BLaER1 treated with 17β-estradiol and CSF1 and Interleukin-3, amounts not matched to agents 10 nM and 100 nM (cell line): ENCODE measurements at regions not wholly inside any gene's neighbourhood (a gene's known extent, or its start where the extent isn't known, plus 50 kb on each side); places are given as distances from the start of the nearest gene placed in this dataset.
A peak's percentile ranks its signal among the peaks of the same experiment; 100 is the strongest.
"Not testable (repeated sequence)": the region's sequence is repeated elsewhere in the genome, so short reads cannot be mapped to it uniquely, and the experiment has no call there.

Experiments used
- H3K27ac ChIP-seq, 11 experiments: shearing (Covaris generic); formaldehyde crosslinking; 2 replicates each; pipeline ENCODE4 v1.8.1; 2022
- H3K27me3 ChIP-seq, 11 experiments: shearing (Covaris generic); formaldehyde crosslinking; 2 replicates each; pipeline ENCODE4 v1.8.1; 2022
- H3K36me3 ChIP-seq, 11 experiments: shearing (Covaris generic); formaldehyde crosslinking; 2 replicates each; pipeline ENCODE4 v1.8.1; 2022
- H3K4me1 ChIP-seq, 10 experiments: shearing (Covaris generic); formaldehyde crosslinking; 2 replicates each; pipeline ENCODE4 v1.8.1; 2022
- H3K4me2 ChIP-seq, 11 experiments: shearing (Covaris generic); formaldehyde crosslinking; 2 replicates each; pipeline ENCODE4 v1.8.1; 2022
- H3K4me3 ChIP-seq, 10 experiments: shearing (Covaris generic); formaldehyde crosslinking; 2 replicates each; pipeline ENCODE4 v1.8.1; 2022
- H3K9ac ChIP-seq, 11 experiments: shearing (Covaris generic); formaldehyde crosslinking; 2 replicates each; pipeline ENCODE4 v1.8.1; 2022
- H3K9me3 ChIP-seq, 11 experiments: shearing (Covaris generic); formaldehyde crosslinking; replicated peaks in 1 of 11; 2 replicates each; pipeline ENCODE4 v1.8.1; 2022
- H4K20me1 ChIP-seq, 11 experiments: shearing (Covaris generic); formaldehyde crosslinking; 2 replicates each; pipeline ENCODE4 v1.8.1; 2022
- Cebpa-rat ChIP-seq, 11 experiments: shearing (Covaris generic); IDR thresholded peaks; 2 replicates each; pipeline ENCODE4 v1.8.1; 2022

DNA sequence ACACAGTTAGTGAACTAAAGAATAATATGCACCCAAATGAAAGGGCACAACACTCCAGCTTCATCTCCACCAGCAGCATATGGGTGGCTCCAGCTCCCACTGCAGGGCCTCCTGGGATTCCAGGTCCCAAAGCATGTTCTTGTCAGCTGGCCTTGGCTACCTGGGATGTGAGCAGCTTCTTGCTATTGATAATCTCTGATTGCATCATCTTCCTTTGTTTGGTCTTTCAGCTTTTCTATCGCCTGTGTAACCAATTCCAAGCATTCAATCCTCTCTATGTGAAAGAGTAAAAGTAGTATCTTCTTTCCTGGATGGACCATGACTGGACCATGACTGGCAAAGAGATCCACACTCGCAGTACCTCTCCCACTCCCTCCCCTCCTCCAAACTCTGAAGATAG is 333.9 kb upstream of the GLI3 start:
- no peak overlapping the region for H3K9ac ChIP-seq
- H3K36me3 ChIP-seq, result no peaks in the 10 kb centered on the region
- no peak overlapping the region for H3K27ac ChIP-seq
- H3K4me2 ChIP-seq, result no peak overlapping the region
- H4K20me1 ChIP-seq, result no peaks in the 10 kb centered on the region
- no peak overlapping the region for H3K4me3 ChIP-seq
- H3K9me3 ChIP-seq, result no peaks in the 10 kb centered on the region
- no peaks in the 10 kb centered on the region for H3K4me1 ChIP-seq
- no peaks in the 10 kb centered on the region for H3K27me3 ChIP-seq
- TF ChIP-seq Cebpa-rat (IDR thresholded peaks at IDR 0.05), result 0 out of 22 replicates have a peak, but pooled peaks of 2 of the 11 experiments have one; percentile 10 to 38

DNA sequence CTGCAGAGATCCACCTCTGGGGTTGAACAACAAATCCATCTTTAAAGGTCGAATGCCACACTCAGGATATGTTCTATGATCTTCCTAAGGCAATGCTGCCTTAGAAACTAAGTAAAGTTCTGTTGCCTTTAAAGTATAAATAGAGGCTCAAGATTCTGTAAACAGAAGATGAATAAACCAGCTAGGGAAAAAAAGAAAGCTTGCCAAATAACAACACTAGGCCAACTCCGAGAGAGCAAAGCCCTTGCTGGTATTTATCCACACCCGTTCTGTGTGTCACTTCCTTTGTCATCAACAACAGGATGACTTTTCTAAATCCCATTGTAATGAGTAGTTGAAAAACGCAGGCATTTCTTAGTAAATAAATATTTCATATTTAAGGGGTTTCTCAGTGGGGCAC is 330.0 kb upstream of the GLI3 start:
- no peaks in the 10 kb centered on the region for H3K36me3 ChIP-seq
- no peaks in the 10 kb centered on the region for H4K20me1 ChIP-seq
- no peak overlapping the region for H3K27ac ChIP-seq
- H3K9ac ChIP-seq, result no peak overlapping the region
- no peak for TF ChIP-seq Cebpa-rat (IDR thresholded peaks at IDR 0.05)
- H3K4me1 ChIP-seq, result no peaks in the 10 kb centered on the region
- peaks cover 9 to 28% (median 21%) of the 10 kb centered on the region in 11 experiments for H3K9me3 ChIP-seq
- no peak overlapping the region for H3K4me2 ChIP-seq
- no peak overlapping the region for H3K4me3 ChIP-seq
- H3K27me3 ChIP-seq, result no peaks in the 10 kb centered on the region

DNA sequence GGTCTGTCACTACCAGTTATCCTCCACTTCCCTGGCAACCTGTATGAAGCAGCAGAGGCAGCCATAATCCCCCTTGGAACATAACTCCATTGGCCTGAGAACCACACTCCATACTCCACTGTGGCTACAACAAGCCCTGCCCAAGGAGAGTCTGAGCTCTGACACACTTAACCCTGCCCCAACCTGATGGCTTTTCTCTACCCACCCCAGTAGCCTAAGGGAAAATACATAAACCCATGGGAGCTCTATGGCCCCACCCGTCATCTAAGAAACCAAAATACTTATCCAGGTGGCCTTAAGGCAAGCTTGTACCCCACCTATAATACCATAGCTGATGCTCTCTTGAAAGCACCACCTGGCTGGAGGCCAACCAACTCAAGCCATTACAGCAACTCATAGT is 324.8 kb upstream of the GLI3 start:
- no peak overlapping the region for H3K27ac ChIP-seq

DNA sequence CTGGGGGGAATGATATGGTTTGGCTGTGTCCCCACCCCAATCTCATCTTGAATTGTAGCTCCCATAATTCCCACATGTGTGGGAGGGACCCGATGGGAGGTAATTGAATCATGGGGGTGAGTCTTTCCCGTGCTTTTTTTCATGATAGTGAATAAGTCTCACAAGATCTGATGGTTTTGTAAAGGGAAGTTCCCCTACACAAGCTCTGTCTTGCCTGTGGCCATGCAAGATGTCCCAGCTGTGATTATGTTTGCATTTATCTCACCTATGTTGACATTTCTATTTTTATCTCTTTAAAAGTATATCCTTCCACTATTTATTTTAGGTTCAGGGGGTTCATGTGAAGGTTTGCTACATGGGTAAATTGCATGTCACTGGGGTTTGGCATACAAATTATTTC is 323.9 kb upstream of the GLI3 start:
- Histone ChIP-seq H3K27me3 (no peaks in the 10 kb centered on the region), H3K27ac (no peak overlapping the region), H3K4me1 (no peaks in the 10 kb centered on the region), H4K20me1 (no peaks in the 10 kb centered on the region), H3K36me3 (no peaks in the 10 kb centered on the region), H3K9me3 (peaks cover 43 to 70% (median 60%) of the 10 kb centered on the region in 11 experiments), H3K4me3 (no peak overlapping the region), H3K4me2 (no peak overlapping the region), H3K9ac (no peak overlapping the region)
- TF ChIP-seq Cebpa-rat (IDR thresholded peaks at IDR 0.05), result no peak

More for the DNA sequence above, 324.8 kb upstream of the GLI3 start:
- TF ChIP-seq Cebpa-rat (IDR thresholded peaks at IDR 0.05), result no peak
- peaks cover 34 to 60% (median 51%) of the 10 kb centered on the region in 11 experiments for H3K9me3 ChIP-seq
- H4K20me1 ChIP-seq, result no peaks in the 10 kb centered on the region
- H3K27me3 ChIP-seq, result no peaks in the 10 kb centered on the region
- H3K9ac ChIP-seq, result no peak overlapping the region
- H3K4me1 ChIP-seq, result no peaks in the 10 kb centered on the region
- no peak overlapping the region for H3K4me2 ChIP-seq
- no peak overlapping the region for H3K4me3 ChIP-seq
- H3K36me3 ChIP-seq, result no peaks in the 10 kb centered on the region

DNA sequence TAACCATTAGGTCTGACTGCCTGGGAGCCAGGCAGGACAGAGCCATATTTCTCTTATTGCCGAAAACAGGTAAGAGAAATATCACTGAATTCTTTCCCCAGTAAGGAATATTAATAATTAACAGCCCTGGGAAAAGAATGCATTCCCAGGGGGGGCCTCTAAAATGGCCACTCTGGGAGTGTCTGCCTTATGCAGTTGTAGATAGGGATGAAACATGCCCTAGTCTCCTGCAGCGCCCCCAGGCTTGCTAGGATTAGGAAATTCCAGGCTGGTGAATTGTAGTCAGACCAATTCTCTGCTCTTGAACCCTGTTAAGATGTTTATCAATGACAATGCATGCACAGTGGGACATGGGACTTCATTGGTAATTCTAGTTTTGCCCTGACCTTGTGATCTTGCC is 317.9 kb upstream of the GLI3 start:
- H3K27ac ChIP-seq, H3K4me1 ChIP-seq, H4K20me1 ChIP-seq, H3K4me3 ChIP-seq, H3K27me3 ChIP-seq, H3K4me2 ChIP-seq, H3K9ac ChIP-seq, H3K36me3 ChIP-seq: not testable (repeated sequence)
- H3K9me3 ChIP-seq, result peaks cover 59 to 70% (median 65%) of the 10 kb centered on the region in 11 experiments

DNA sequence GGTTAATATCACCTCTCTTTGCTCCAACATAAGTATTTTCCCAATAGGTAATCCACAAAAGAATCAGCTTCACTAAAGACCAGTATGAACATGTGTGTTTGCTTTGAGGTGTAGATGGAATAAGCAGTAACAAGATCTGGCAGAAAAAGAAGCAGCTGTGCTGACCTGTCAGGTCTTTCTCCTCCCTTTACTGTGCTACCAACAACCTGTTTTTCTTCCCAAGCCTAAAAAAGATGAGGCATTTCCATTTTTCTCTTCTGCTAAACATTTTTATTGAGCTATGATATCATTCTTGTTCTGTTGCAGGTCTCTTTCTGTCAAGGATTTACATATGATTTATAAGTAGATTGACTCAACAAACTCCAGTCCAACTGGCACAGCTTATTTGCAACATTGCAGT is 315.2 kb upstream of the GLI3 start:
- Histone ChIP-seq H3K27me3 (no peaks in the 10 kb centered on the region), H3K4me2 (no peak overlapping the region), H3K4me1 (no peaks in the 10 kb centered on the region), H3K36me3 (no peaks in the 10 kb centered on the region), H3K9ac (no peak overlapping the region), H4K20me1 (no peaks in the 10 kb centered on the region), H3K4me3 (no peak overlapping the region), H3K9me3 (peaks cover 57 to 67% (median 62%) of the 10 kb centered on the region in 11 experiments), H3K27ac (no peak overlapping the region)
- no peak for TF ChIP-seq Cebpa-rat (IDR thresholded peaks at IDR 0.05)

DNA sequence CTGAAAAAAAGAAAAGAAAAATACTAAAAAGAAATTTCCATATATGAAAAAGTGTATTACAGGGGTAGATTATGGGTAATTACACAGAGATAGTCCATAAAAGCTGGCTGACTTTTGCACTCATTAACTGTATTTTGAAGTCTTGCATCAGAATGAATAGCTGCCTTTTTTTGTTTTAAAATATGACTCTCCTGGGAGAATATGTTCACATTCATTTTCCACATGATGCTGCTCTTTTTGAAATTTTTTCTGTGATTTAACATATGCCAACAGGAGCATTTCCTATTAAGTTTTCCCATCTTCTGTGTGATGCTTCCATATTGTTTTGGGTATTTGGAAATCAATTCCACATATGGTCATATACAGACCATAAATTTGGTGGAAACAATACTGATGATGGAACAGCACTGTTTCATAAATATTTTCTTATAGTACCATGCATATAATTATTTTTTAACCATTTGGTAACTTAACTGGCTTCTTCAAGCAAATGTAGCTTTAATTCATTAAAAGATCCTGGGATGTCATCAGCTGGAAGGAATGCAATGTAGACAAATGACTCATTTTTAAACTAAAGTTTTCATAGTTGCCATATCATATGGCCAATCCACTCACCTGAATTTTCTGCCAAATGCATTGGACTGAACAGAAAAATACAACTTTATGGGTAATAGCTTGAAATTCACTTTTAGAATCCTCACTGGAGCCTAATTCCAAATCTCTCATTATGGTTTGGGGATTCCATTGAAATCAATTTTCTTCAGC is 313.9 kb upstream of the GLI3 start:
- H3K4me2 ChIP-seq, result no peak overlapping the region
- no peaks in the 10 kb centered on the region for H3K27me3 ChIP-seq
- no peaks in the 10 kb centered on the region for H3K4me1 ChIP-seq
- H3K27ac ChIP-seq, result no peak overlapping the region
- no peak overlapping the region for H3K4me3 ChIP-seq
- H3K9me3 ChIP-seq, result peaks cover 54 to 67% (median 61%) of the 10 kb centered on the region in 11 experiments
- H4K20me1 ChIP-seq, result no peaks in the 10 kb centered on the region
- H3K36me3 ChIP-seq, result no peaks in the 10 kb centered on the region
- no peak for TF ChIP-seq Cebpa-rat (IDR thresholded peaks at IDR 0.05)
- H3K9ac ChIP-seq, result no peak overlapping the region

DNA sequence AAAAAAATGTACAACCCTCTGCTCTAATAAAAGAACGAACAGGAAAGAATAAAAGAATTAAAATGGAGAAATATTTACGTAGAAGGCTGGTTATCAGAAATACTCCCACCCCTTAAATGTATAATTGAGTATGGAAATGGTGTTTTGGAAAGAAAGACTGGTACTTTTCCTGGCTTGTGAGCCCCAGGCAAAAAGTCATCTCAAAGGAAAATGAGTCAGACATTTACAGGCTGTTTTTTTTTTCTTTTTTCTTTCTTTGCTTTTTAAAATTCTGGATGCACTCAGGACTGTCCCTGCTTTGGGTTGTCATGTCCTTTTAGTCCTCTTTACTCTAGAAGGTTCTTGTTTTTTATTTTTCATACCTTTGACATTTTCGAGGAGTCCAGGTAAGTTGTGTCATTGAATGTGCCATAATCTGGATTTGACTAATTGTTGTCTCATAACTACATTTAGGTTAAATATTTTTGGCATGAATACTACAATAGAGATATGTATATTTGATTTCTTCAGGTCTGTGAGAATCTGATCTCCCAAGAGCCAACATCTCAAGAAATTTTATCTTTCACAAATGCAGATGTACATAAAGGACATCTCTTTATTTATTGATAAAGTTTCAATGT is 313.0 kb upstream of the GLI3 start:
- no peaks in the 10 kb centered on the region for H4K20me1 ChIP-seq
- no peak overlapping the region for H3K9ac ChIP-seq
- H3K4me3 ChIP-seq, result no peak overlapping the region
- TF ChIP-seq Cebpa-rat (IDR thresholded peaks at IDR 0.05), result no peak
- H3K4me1 ChIP-seq, result no peaks in the 10 kb centered on the region
- H3K36me3 ChIP-seq, result no peaks in the 10 kb centered on the region
- no peaks in the 10 kb centered on the region for H3K27me3 ChIP-seq
- H3K27ac ChIP-seq, result no peak overlapping the region
- H3K4me2 ChIP-seq, result no peak overlapping the region
- peaks cover 53 to 67% (median 60%) of the 10 kb centered on the region in 11 experiments for H3K9me3 ChIP-seq

DNA sequence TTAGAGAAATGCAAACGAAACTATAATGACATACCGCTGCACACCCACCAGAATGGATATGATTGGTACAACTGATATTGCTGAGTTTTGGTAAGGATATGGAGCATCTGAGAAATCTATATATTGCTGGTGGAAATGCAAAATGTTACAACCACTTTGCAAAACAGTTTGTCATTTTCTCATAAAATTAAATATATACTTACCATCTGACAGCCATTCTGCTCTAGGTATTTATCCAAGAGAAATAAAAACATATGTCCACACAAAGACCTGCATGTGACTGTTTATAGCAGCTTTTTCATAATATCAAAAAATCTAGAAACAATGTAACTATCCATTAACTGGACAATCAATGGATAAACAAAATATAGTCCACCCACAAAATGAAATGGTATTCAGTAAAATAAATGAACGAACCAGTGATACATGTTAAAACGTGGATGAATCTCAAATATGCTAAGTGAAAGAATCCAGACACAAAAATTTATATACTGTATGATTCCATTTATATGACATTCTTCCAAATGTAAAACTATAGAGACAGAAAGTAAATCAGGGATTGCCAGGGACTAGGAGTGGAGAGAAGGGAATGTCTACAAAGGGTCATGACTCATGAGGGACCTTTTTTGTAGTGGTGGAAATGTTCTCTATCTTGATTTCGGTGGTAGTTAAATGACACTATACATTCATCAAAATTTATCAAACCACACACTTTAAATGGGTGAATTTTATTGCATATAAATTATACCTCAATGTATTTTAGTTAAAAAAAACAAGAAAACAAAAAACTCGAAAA is 312.0 kb upstream of the GLI3 start:
- Histone ChIP-seq H3K9me3 (peaks cover 53 to 67% (median 60%) of the 10 kb centered on the region in 11 experiments), H4K20me1 (no peaks in the 10 kb centered on the region), H3K4me2 (no peak overlapping the region), H3K36me3 (no peaks in the 10 kb centered on the region), H3K4me3 (no peak overlapping the region), H3K4me1 (no peaks in the 10 kb centered on the region), H3K9ac (no peak overlapping the region), H3K27me3 (no peaks in the 10 kb centered on the region), H3K27ac (no peak overlapping the region)
- no peak for TF ChIP-seq Cebpa-rat (IDR thresholded peaks at IDR 0.05)
